ENCODE measurements at regions not wholly inside any gene's neighbourhood (a gene's known extent, or its start where the extent isn't known, plus 50 kb on each side); places are given as distances from the start of the nearest gene placed in this dataset.

DNA sequence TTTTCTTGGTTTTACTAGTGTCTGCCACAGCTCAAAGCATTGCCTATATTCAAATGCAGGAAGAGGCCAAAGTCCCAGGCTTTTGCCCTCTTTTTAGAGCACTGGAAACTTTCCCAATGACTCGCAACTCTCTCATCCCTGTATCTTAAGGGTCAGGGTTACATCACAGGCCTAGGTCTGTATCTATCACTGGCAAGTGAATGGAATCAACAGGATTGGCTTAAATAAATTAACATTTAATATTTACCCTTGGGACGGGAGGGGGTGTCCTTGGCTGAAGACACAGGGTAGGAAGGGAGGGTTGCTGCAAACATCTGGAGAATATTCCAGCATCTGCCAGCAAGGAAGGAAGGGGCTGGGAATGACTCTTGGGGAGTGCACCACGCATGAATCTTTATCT is 242.6 kb downstream of the SLC4A3 start:
- TF ChIP-seq, protein P1, sequence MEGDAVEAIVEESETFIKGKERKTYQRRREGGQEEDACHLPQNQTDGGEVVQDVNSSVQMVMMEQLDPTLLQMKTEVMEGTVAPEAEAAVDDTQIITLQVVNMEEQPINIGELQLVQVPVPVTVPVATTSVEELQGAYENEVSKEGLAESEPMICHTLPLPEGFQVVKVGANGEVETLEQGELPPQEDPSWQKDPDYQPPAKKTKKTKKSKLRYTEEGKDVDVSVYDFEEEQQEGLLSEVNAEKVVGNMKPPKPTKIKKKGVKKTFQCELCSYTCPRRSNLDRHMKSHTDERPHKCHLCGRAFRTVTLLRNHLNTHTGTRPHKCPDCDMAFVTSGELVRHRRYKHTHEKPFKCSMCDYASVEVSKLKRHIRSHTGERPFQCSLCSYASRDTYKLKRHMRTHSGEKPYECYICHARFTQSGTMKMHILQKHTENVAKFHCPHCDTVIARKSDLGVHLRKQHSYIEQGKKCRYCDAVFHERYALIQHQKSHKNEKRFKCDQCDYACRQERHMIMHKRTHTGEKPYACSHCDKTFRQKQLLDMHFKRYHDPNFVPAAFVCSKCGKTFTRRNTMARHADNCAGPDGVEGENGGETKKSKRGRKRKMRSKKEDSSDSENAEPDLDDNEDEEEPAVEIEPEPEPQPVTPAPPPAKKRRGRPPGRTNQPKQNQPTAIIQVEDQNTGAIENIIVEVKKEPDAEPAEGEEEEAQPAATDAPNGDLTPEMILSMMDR (IDR thresholded peaks at IDR 0.05) = no peak
- no peak for TF ChIP-seq POLR2A (IDR thresholded peaks at IDR 0.05)
- no peak for TF ChIP-seq EP300 (IDR thresholded peaks at IDR 0.05)
